HFFc6 (cell line): ENCODE measurements at regions not wholly inside any gene's neighbourhood (a gene's known extent, or its start where the extent isn't known, plus 50 kb on each side); places are given as distances from the start of the nearest gene placed in this dataset.

Experiments used
- DNase-seq: peaks from one replicate; pipeline ENCODE4 v3.0.0-alpha.2; 2018
- H3K27ac Mint-ChIP-seq: 2 replicates; pipeline ENCODE4 v1.8.0; 2020; ENCODE audit warnings: mild to moderate bottlenecking, mixed read lengths
- H3K27me3 Mint-ChIP-seq: 2 replicates; pipeline ENCODE4 v1.8.0; 2021; ENCODE audit warnings: mild to moderate bottlenecking, moderate library complexity, mixed read lengths; ENCODE audit not compliant: insufficient read depth
- H3K36me3 Mint-ChIP-seq: 2 replicates; pipeline ENCODE4 v1.8.0; 2021; ENCODE audit warnings: low read depth, mixed read lengths
- H3K4me1 Mint-ChIP-seq: 2 replicates; pipeline ENCODE4 v1.8.0; 2020; ENCODE audit warnings: low read depth, mixed read lengths
- H3K4me3 Mint-ChIP-seq: 2 replicates; pipeline ENCODE4 v1.8.0; 2020; ENCODE audit warnings: mild to moderate bottlenecking, moderate library complexity, mixed read lengths
- H3K9me3 Mint-ChIP-seq: 2 replicates; pipeline ENCODE4 v1.8.0; 2020; ENCODE audit warnings: mild to moderate bottlenecking, mixed read lengths
- TF ChIP-seq, protein P1 (sequence below): fragments of 200-600 bp; sonication (generic); IDR thresholded peaks from 2 replicates; pipeline ENCODE4 v1.5.0; 2021; ENCODE audit warnings: antibody characterized with exemption, mild to moderate bottlenecking

DNA sequence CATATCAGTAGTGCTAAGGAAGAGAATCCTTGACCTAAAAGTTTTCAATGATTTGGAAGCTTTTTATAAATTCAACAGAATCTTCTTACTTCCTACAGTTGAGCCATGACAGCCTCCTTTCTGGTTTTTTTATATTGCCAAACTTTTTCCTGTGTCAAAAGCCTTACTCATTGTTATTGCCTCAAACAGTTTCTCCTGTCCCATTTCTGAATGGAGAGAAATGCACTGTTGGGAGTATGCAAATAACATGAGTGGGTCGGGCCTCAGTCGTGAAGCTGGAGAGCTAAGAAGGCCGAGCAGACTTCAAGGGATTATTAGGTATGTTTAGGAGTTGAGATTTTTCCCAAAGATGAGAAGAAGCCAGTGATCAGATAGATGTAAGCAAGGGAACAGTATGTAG is 766.4 kb upstream of the KLHL1 start:
- no peaks in the 10 kb centered on the region for H3K36me3 Mint-ChIP-seq
- DNase-seq = no peak
- H3K4me3 Mint-ChIP-seq = no peak overlapping the region
- H3K27me3 Mint-ChIP-seq = no peaks in the 10 kb centered on the region
- no peak overlapping the region for H3K27ac Mint-ChIP-seq
- H3K4me1 Mint-ChIP-seq = no peaks in the 10 kb centered on the region
- TF ChIP-seq, protein P1, sequence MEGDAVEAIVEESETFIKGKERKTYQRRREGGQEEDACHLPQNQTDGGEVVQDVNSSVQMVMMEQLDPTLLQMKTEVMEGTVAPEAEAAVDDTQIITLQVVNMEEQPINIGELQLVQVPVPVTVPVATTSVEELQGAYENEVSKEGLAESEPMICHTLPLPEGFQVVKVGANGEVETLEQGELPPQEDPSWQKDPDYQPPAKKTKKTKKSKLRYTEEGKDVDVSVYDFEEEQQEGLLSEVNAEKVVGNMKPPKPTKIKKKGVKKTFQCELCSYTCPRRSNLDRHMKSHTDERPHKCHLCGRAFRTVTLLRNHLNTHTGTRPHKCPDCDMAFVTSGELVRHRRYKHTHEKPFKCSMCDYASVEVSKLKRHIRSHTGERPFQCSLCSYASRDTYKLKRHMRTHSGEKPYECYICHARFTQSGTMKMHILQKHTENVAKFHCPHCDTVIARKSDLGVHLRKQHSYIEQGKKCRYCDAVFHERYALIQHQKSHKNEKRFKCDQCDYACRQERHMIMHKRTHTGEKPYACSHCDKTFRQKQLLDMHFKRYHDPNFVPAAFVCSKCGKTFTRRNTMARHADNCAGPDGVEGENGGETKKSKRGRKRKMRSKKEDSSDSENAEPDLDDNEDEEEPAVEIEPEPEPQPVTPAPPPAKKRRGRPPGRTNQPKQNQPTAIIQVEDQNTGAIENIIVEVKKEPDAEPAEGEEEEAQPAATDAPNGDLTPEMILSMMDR = no peak
- H3K9me3 Mint-ChIP-seq = peaks cover 20% of the 10 kb centered on the region

DNA sequence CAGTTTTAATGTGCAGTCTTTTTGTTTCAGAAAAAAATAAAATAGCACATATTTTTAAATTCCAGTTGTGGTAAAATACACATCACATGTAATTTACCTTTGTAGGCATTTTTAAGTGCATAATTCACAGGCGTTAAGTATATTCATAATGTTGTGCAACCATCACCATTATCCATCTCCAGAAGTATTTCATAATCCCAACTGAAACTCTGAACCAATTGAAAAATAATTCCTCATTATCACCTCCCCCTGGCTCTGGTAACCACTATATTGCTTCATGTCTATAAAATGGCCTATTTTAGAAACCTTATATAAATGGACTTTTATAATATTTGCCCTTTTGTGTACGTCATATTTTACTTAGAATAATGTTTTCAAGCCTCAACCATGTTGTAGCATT is 756.5 kb upstream of the KLHL1 start:
- Mint-ChIP-seq H3K4me3 (no peak overlapping the region), H3K9me3 (peaks cover 8% of the 10 kb centered on the region), H3K36me3 (no peaks in the 10 kb centered on the region), H3K4me1 (no peaks in the 10 kb centered on the region), H3K27me3 (no peaks in the 10 kb centered on the region), H3K27ac (no peak overlapping the region)
- DNase-seq = no peak
- TF ChIP-seq, protein P1 = no peak

DNA sequence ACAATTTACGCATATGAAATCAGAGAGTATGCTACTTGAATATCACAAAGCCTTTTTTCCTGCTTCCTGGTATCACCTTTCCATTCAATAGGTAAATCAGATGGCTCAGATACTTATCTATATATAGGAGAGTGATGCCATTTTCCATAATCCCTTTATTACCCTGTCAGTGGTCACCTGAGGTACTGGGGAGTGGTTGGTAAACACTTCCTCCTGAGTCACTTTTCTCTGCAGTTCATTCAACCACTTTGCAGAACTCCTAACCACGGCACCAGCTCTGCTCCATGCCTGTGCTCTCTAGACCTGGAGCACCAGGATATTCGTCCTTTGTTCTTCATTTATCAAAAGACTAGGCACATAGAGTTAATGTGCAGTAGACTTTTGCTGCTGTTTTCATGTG is 748.5 kb upstream of the KLHL1 start:
- Mint-ChIP-seq H3K27me3 (no peaks in the 10 kb centered on the region), H3K27ac (no peak overlapping the region), H3K4me1 (no peaks in the 10 kb centered on the region), H3K4me3 (no peak overlapping the region), H3K9me3 (peaks cover 41% of the 10 kb centered on the region), H3K36me3 (no peaks in the 10 kb centered on the region)
- TF ChIP-seq, protein P1 = no peak
- no peak for DNase-seq

DNA sequence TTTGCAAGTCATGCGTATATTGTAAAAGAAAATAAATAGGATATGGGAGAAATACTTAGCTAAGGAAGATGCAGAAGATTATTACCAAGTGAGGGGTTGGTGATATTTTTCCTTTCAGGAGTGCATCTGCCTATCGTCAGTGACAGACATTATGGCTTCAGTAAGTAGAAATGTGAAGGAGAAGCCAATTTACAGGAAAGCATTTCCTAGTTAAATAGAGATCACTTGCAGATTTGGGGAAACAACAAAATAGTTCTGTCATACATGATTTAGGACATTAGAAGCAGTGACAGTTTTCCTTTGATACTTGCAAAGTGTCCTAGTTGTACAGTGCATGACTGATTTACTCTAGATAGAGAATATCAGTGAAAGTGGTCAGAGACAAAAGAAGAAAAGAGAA is 747.8 kb upstream of the KLHL1 start:
- Mint-ChIP-seq H3K9me3 (peaks cover 41% of the 10 kb centered on the region), H3K36me3 (no peaks in the 10 kb centered on the region), H3K27ac (no peak overlapping the region), H3K27me3 (no peaks in the 10 kb centered on the region), H3K4me1 (no peaks in the 10 kb centered on the region), H3K4me3 (no peak overlapping the region)
- TF ChIP-seq, protein P1 = no peak
- DNase-seq = no peak

- no peak overlapping the region for H3K4me3 Mint-ChIP-seq
These were observed 741.0 kb upstream of the KLHL1 start for GRCh38 chr13:70849222-70849621.

More at GRCh38 chr13:70849222-70849621, 741.0 kb upstream of the KLHL1 start:
- Mint-ChIP-seq H3K27ac (no peak overlapping the region), H3K4me1 (no peaks in the 10 kb centered on the region), H3K27me3 (no peaks in the 10 kb centered on the region), H3K36me3 (no peaks in the 10 kb centered on the region), H3K9me3 (peaks cover 43% of the 10 kb centered on the region)
- DNase-seq = no peak
- TF ChIP-seq, protein P1 = no peak
